Vagina (tissue), 2 donors: ENCODE measurements at regions not wholly inside any gene's neighbourhood (a gene's known extent, or its start where the extent isn't known, plus 50 kb on each side); places are given as distances from the start of the nearest gene placed in this dataset.

ENCODE experiments used
- DNase-seq, 2 donors: peaks; one replicate each; pipeline ENCODE4 v3.0.0-alpha.2; 2017; ENCODE audit errors: extremely low spot score in 2 of 2
- H3K27ac ChIP-seq: fragments of 200-600 bp; sonication (generic); one replicate; pipeline ENCODE4 v1.5.1; 2019
- H3K27me3 ChIP-seq: fragments of 200-600 bp; sonication (generic); one replicate; pipeline ENCODE4 v1.5.1; 2019
- H3K36me3 ChIP-seq, 2 donors: fragments of 200-600 bp; sonication (generic); one replicate each; pipeline ENCODE4 v1.5.1; 2017 to 2019
- H3K4me1 ChIP-seq: fragments of 200-600 bp; sonication (generic); one replicate; pipeline ENCODE4 v1.5.1; 2019
- H3K4me3 ChIP-seq, 2 donors: fragments of 200-600 bp; sonication (generic); 1 replicate in 1 of 2; 2 replicates in 1 of 2; pipeline ENCODE4 v1.5.1; 2016 to 2019
- H3K9me3 ChIP-seq: fragments of 200-600 bp; sonication (generic); one replicate; pipeline ENCODE4 v1.5.1; 2019
- CTCF ChIP-seq, 3 experiments: fragments of 450-650 bp in 2 of 3; fragments of 200-600 bp in 1 of 3; sonication (generic) in 1 of 3; IDR thresholded peaks; one replicate each; pipeline ENCODE4 v1.5.1; 2017 to 2019; ENCODE audit warnings: antibody characterized with exemption in 3 of 3, mild to moderate bottlenecking in 2 of 3, moderate library complexity in 2 of 3
- POLR2A ChIP-seq, 2 donors: fragments of 450-650 bp; IDR thresholded peaks; one replicate each; pipeline ENCODE4 v1.6.1; 2017; ENCODE audit warnings: antibody characterized with exemption in 2 of 2, mild to moderate bottlenecking in 2 of 2, moderate library complexity in 2 of 2
- POLR2AphosphoS5 ChIP-seq, 2 donors: sonication (generic); formaldehyde crosslinking; IDR thresholded peaks; one replicate each; pipeline ENCODE4 v1.9.0; 2017; ENCODE audit warnings: antibody characterized with exemption in 2 of 2, mild to moderate bottlenecking in 2 of 2, low read depth in 1 of 2; ENCODE audit not compliant: insufficient read depth in 1 of 2
- intact Hi-C: fragments of 100-400 bp; cut with DNase I; formaldehyde crosslinking; loops from one replicate; pipeline ENCODE4 v1.15.1; 2023

GRCh38 chr6:23940466-23940865 lies 185.5 kb upstream of the NRSN1 start:
- TF ChIP-seq POLR2A (IDR thresholded peaks at IDR 0.05) (no peak), POLR2AphosphoS5 (IDR thresholded peaks at IDR 0.05; ENCODE audit: insufficient read depth in 1 of 2, low read depth in 1 of 2) (no peak), CTCF (IDR thresholded peaks at IDR 0.05) (no peak)
- no peak overlapping the region for H3K27ac ChIP-seq
- H3K4me3 ChIP-seq = no peak overlapping the region
- no peaks in the 10 kb centered on the region for H3K36me3 ChIP-seq
- intact Hi-C loops = no loop called here
- no peak for DNase-seq
- H3K27me3 ChIP-seq = no peaks in the 10 kb centered on the region
- no peaks in the 10 kb centered on the region for H3K9me3 ChIP-seq
- H3K4me1 ChIP-seq = no peaks in the 10 kb centered on the region

- H3K27me3 ChIP-seq = no peaks in the 10 kb centered on the region
- DNase-seq = no peak
- no peaks in the 10 kb centered on the region for H3K36me3 ChIP-seq
- intact Hi-C loops = no loop called here
- no peak for TF ChIP-seq POLR2AphosphoS5 (IDR thresholded peaks at IDR 0.05; ENCODE audit: insufficient read depth in 1 of 2, low read depth in 1 of 2)
- no peak for TF ChIP-seq POLR2A (IDR thresholded peaks at IDR 0.05)
- no peak for TF ChIP-seq CTCF (IDR thresholded peaks at IDR 0.05)
- H3K9me3 ChIP-seq = no peaks in the 10 kb centered on the region
- H3K4me1 ChIP-seq = no peaks in the 10 kb centered on the region
- H3K4me3 ChIP-seq = no peak overlapping the region
- no peak overlapping the region for H3K27ac ChIP-seq
Measured at GRCh38 chr6:23951691-23952090, 174.3 kb upstream of the NRSN1 start.

GRCh38 chr6:23952245-23952644 lies 173.8 kb upstream of the NRSN1 start:
- Histone ChIP-seq H3K4me1 (no peaks in the 10 kb centered on the region), H3K9me3 (no peaks in the 10 kb centered on the region), H3K27me3 (no peaks in the 10 kb centered on the region), H3K4me3 (no peak overlapping the region), H3K36me3 (no peaks in the 10 kb centered on the region), H3K27ac (no peak overlapping the region)
- TF ChIP-seq CTCF (IDR thresholded peaks at IDR 0.05) (no peak), POLR2AphosphoS5 (IDR thresholded peaks at IDR 0.05; ENCODE audit: insufficient read depth in 1 of 2, low read depth in 1 of 2) (no peak), POLR2A (IDR thresholded peaks at IDR 0.05) (no peak)
- intact Hi-C loops = no loop called here
- no peak for DNase-seq

- no peaks in the 10 kb centered on the region for H3K36me3 ChIP-seq
- no peak for DNase-seq
- intact Hi-C loops = no loop called here
Measured at GRCh38 chr6:23953976-23954375, 172.0 kb upstream of the NRSN1 start.

GRCh38 chr6:23957017-23957416 lies 169.0 kb upstream of the NRSN1 start:
- no peaks in the 10 kb centered on the region for H3K9me3 ChIP-seq
- intact Hi-C loops = no loop called here
- TF ChIP-seq CTCF (IDR thresholded peaks at IDR 0.05) = no peak
- TF ChIP-seq POLR2A (IDR thresholded peaks at IDR 0.05) = no peak
- TF ChIP-seq POLR2AphosphoS5 (IDR thresholded peaks at IDR 0.05; ENCODE audit: insufficient read depth in 1 of 2, low read depth in 1 of 2) = no peak
- DNase-seq = no peak
- H3K27me3 ChIP-seq = no peaks in the 10 kb centered on the region
- no peaks in the 10 kb centered on the region for H3K4me1 ChIP-seq
- H3K36me3 ChIP-seq = no peaks in the 10 kb centered on the region
- H3K4me3 ChIP-seq = no peak overlapping the region
- no peak overlapping the region for H3K27ac ChIP-seq

More at GRCh38 chr6:23953976-23954375, 172.0 kb upstream of the NRSN1 start:
- no peaks in the 10 kb centered on the region for H3K9me3 ChIP-seq
- H3K4me1 ChIP-seq = no peaks in the 10 kb centered on the region
- H3K4me3 ChIP-seq = no peak overlapping the region
- H3K27ac ChIP-seq = no peak overlapping the region
- no peaks in the 10 kb centered on the region for H3K27me3 ChIP-seq
- TF ChIP-seq CTCF (IDR thresholded peaks at IDR 0.05) (no peak), POLR2A (IDR thresholded peaks at IDR 0.05) (no peak), POLR2AphosphoS5 (IDR thresholded peaks at IDR 0.05; ENCODE audit: insufficient read depth in 1 of 2, low read depth in 1 of 2) (no peak)
